ENCODE measurements at regions not wholly inside any gene's neighbourhood (a gene's known extent, or its start where the extent isn't known, plus 50 kb on each side); places are given as distances from the start of the nearest gene placed in this dataset.
"Not testable (repeated sequence)": the region's sequence is repeated elsewhere in the genome, so short reads cannot be mapped to it uniquely, and the experiment has no call there.

DNA sequence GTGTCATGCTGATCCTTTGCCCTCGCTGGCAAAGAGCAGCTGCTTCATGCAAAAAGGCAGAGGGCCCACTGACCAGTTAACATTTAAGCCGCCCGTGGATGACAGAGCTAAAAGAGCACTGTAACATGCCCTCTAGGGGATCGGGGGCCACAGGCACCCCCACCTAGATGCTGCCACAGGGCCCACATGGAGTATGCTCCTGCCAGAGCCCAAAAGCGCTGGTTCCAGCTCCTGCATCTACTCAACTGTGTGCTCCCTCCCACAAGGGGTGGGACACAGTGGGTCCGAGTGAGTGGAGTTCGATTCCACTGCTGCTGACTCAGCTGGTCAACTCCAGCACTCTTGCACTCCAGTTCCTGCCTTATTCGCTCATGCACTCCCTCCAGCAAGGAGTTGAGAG lies 199.8 kb upstream of the CNTNAP2 start:
- DNase-seq = no peak

DNA sequence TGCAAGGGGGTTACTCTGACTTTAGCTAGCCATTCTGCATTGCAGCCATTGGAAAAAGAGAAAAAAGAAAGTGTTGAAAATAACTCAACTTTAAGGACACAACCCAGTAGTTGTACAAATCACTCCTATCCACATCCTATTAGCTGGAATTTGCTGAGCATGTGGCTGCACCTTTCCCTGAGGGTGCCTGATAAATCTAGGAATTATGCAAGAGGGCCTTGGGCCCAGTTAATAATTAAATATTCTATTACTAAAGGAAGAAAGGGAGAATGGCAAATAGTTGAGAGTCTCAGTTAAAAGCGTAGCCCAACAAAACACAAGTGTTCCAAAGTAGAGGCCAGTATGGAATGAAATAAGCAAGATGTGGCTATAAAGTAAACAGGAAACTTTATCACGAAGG lies 200.9 kb upstream of the CNTNAP2 start:
- no peak for DNase-seq

DNA sequence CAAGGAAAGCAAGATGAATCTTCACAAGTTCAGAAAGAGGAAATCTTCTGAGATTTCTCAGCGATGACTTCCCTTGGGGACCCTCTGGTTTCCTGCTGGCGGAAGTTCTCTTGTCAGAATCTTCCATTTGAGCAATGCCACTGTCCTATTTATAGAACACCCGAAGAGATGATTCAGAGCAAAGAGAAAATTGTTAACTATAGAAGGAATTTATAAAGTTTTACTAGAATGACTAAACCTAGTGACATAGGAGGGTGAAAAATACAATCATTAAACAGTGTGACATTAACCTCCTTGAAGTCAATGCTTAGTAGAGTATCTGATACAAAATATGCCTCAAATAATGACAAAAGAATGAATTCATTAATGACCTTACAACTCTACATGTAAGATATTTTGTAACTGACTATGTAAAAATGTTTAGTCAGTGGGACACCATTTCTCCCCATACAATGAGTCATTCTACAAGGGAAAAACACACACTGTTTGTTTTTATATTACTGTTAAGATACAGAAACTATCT lies 206.5 kb upstream of the CNTNAP2 start:
- peak; percentile 74 for DNase-seq

DNA sequence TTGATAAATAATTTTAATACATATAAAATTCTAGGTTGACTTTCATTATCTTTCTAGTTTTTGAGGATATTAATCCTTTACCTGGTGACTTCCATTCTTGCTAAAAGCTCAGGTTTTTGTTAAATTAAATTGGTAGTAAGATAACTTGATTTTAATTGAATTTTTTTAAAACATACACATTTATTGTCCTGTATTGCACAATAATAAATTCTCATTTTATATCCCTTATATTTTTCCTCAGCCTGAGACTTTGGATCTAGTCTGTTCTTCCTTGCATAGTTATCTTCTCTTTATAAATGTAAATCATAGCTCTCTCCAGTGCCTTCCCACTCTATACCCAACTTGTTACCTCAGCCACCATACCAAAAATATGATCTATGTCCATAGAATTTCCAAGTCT lies 212.9 kb upstream of the CNTNAP2 start:
- DNase-seq = no peak

DNA sequence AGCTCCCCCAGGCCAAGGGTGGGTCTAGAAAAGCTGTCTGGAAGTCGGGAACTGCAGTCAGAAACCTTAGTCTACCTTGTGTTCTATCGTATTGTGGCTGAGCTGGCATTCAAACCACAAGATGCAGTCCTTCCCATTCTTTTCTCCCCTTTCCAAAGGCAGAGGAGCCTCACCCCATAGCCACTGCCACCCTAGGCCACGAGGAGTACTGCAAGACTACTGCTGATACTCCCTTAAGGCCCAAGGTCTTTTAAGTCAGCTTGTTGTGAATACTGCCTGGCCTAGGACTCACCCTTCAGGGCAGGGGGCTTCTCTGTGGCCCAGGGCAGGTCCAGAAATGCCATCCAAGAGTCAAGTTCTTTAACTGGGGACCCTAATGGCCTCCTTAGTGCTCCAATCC lies 214.5 kb upstream of the CNTNAP2 start:
- DNase-seq = no peak

DNA sequence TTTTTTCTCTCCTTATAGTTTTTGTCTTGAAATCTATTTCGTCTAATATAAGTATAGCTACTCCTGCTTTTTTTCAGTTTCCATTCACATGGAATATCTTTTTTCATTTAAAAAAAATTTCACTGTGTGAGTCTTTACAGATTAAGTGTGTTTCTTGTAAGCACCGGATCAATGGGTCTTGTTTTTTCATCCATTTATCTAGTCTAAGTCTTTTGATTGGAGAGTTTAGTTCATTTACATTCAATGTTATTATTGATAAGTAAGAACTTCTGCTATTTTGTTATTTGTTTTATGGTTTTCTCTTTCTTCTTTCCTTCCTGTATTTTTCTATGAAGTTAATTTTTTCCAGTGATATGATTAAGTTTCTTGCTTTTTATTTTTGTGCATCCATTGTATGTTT lies 216.7 kb upstream of the CNTNAP2 start:
- no peak for DNase-seq

DNA sequence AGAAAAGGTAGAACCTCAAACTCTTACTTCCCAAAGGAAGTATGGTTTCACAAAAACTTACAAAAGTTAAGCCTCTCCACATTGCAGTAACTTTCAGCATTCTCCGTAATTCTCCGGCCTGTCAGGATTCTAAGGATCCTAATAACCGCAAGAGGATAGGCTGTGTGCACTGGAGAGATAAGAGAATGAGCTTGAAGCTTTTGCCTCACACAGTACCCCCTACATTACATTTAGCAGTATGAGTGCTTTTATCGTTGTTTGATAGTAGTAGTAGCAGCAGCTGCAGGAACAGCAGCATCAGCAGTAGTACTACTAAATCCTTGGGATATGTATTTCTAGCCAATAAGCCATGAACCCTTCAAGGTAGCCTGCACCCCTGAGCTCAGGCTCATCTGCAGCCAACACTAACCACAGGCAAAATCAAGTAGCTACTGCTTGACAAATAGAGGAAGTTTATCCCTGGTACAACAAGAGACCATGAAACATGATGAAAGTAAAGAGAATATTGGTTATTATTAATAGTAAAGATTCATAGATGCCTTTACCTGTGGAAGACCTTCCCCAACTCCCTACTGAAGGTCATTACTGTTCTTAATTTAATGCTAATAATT lies 222.6 kb upstream of the CNTNAP2 start:
- no peak for DNase-seq

DNA sequence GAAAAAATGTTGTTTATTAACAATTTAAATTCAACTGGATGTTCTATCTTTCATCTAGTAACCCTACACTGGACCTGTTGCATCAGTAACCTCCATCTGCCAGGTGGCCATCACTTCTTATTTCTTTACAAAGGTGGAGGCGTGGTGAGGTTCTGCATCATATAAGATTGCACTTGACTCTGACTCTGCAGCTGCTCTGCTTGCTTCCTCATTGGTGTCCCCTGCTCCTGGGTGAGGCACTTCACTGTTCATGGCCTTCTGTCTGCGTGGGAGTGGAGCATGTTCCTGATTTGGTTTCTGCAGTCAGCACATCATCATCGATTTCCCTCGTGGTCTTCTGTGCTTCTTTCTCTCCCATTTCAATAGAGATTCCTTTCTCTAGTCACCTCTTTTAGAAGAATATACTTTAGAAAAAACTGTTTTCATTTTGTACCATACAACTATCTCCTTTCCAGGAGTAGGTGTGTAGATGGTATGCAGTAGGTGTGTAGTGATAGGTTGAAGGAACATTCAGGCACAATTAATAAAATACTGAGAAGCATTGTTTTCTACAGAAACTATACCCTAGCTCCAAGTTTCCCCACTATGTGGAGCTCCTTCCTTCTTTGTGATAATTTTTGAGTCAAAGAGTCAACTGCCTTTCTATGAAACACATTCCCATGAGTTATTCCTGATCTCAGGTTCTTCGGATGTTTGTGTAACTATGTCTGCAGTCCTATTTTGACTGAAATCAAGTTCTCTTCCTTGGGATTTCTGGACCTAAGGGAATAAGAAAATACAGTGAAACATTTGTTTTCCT lies 231.7 kb upstream of the CNTNAP2 start:
- DNase-seq = no peak

DNA sequence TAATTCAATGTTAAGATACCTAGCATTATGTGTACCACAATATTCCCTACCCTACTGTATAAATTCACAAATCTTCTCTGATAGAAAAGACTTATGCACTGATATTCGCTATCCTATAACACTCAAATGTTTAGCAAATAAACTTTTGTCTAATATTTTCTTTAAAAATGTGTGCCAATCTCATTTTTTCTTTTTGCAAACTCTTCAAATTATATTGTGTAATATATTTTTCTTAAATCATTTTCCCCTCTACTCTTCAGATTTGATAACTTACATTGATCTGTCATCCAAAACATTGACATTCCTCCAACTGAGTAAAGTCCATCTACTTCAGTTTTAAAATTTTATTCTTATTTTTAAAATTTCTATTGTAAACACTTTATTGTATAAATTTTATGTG lies 240.2 kb upstream of the CNTNAP2 start:
- no peak for DNase-seq

DNA sequence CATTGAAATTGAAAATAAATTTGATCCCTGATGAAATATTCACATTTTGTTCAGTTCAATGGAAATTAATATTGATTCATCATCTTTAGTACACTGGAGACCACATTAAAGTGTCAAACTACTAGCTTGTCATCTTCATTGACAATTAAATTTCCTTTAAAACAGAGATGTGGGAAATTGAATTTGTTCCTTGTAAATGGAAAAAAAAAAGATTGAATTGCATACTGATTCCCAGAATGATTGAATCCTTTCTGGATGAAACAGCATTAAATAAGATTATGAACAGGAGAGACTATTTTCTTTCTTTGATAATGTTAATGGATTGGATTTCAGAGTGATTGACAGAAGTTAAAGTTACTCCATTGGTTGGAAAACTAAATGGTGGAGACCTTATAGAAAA lies 241.3 kb upstream of the CNTNAP2 start:
- no peak for DNase-seq

DNA sequence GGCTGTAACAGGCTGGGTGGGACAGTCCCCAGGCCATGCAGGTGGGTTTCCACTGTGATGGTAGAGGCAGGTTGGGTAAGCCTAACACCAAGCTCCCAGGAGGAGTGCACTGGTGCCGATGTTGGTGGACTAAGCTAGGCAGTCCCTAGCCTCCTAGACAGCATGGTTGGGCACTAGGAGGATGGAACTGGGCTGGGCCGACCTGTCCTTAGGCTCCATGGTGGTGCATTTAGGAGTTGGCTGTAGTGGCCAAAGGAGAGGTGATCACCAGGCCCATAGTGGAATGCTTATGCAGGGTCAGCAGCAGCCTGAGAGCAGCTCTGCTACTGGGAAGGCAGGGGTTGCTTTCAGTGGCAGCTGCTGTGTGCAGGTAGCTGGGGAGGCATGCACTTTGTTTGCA lies 247.7 kb upstream of the CNTNAP2 start:
- DNase-seq = no peak

DNA sequence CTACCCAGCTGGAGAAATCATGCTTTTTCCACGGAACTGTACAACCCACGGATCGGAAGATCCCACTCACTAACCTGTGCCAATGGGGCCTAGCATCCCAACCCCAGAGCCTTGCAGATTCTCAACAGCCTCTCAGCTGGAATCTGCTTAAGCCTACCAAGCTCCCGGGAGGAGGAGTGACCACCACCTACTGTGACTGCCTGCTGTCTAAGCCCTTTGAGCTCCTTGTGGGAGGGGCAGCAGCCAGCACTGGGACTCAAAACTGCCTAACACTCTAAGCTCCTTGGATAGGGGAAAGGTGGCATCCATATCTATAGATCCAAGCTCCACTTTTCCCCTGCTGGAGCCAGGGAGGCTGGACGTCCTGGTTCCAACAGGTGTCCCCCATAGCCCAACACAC lies 254.4 kb upstream of the CNTNAP2 start:
- no peak for DNase-seq

DNA sequence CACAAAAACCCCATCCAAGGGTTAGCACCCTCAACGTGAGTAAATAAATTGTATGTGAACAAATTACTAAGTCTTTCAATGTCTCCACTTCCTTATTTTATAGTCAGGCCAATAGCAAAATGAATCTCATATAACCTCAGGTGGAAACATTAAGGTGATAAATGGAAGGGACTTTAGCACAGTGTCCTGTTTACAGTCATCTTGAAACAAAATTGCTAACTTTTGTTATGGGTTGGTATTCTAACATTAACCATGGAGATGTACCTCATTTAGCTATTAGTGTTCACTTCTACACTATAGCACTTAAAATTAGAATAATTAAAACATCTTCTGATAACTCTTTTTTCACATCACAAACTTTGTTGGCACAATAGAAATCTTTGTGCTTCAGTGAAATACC lies 255.8 kb upstream of the CNTNAP2 start:
- no peak for DNase-seq

DNA sequence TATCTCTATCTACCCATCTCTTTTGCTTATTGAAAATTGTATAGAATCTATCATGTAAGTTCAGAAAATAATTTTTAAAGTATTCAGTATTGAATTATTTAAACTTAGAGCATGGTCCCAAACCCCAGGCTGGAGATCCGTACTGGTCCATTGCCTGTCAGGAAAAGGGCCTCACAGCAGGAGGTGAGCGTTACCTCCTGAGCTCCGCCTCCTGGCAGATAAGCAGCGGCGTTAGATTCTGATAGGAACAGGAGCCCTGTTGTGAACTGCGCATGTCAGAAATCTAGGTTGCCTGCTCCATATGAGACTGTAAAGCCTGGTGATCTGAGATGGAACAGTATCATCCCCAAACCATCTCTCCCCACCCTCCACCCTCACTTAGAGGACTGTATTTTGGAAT lies 266.0 kb upstream of the CNTNAP2 start:
- no peak for DNase-seq

DNA sequence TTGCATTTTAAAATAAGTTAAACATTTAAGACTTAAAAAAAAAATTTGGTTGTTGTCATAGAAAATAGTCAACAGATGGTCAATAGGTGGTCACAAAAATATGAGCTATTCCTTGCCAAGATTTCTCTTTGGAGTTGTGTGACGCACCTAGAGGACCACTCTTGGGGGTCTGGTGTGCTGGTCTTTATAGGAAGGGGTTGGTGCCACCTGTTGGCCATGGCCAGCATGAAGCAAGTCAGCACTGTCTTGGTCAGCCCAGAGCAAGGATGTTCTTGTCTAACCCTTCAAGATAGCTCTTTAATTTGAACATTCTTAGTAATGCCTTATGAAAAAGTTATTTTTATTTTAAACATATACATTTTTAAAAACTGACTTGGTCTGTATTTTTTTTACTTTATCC lies 267.9 kb upstream of the CNTNAP2 start:
- DNase-seq = peak; percentile 3

DNA sequence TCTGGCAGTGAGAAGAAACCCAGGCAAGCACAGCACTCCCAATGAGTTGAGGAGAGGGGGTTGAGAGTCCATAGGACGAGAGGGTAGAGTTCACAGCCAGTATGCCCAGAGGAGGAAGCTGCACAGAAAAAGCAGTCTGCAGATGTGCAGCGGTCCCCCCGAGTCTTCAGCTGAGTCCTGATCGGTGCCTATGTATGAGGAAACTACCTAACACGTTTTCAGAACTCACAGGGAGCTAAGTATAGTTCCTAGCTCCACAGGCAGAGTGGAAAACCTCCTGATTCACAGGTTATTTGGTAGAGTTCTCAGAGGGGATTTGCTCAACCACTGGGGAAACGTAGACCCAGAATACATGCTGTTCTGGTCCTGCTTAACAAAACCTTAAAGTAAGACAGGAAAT lies 271.3 kb upstream of the CNTNAP2 start:
- DNase-seq = no peak

DNA sequence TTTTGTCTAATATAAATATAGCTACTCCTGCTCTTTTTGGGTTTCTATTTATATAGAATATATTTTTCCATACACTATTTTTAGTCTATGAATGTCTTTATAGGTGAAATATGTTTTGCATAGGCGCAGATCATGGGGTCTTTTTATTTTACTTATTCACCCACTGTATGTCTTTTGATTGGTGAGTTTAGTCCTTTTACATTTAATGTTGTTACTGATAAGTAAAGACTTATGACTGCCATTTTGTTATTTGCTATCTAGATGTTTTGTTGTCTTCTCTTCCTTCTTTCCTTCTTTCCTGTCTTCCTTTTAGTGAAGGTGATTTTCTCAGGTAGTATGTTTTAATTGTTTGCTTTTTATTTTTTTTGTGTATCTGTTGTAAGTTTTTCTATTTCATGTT lies 276.8 kb upstream of the CNTNAP2 start:
- no peak for DNase-seq

DNA sequence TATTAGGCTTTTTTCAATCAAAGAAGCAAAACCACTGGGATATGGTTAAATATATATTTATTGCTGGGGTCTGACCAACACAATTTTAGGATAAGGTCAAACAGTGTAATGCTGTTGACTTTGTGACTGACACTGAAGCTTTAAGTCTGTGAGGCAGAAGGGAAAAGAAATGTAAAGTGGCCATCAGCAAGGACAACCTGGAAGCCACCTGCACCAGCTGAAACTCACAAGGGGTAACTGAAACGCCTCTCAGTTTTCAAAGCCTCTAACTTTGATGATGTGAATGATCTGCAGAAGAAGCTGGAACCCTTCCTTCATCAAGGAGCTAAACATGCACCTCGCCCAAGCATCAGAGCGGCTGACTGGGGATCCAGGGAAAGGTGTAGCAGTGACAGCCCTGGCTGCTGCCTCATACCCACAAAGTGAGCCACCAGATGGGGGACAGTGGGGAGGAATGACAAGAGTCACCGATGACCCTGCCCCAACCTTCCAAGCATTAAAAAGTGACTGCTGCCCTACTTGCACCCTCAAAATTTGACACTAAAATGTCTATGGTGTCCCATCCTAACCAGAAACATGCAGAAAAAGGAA lies 284.9 kb upstream of the CNTNAP2 start:
- DNase-seq = no peak

DNA sequence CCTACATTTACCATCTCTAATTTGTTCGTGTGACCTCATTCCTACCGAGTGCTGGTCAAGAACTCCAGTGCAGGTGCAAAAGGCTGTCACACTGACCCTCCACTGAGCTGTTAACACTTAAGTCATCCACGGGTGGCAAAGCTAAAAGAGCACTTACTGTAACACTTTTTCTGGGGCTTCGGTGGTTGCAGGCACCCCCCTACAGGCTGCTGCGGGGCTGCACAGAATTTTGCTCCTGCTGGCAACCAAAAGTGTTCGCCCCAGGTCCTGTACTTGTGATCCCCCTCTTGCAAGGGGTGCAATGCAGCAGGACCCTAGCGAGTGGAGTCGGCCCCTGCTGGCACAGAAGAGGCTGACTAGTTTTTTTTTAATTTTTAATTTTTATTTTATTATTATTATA lies 298.9 kb upstream of the CNTNAP2 start:
- DNase-seq = no peak

DNA sequence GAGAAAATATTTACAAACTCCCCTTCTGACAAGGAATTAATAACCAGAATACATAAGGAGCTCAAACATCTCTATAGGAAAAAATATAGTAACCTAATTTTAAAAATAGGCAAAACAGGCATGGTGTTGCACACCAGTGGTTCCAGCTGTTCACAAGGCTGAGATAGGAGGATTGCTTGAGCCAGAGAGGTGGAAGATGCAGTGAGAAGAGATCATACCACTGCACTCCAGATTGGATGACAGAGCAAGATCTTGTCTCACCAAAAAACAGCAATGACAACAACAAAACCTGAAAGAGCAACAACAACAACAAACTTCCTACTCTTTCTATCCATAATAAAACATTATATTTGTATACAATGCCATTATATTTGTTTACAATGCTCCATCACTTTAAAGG lies 304.4 kb upstream of the CNTNAP2 start:
- DNase-seq = no peak

DNA sequence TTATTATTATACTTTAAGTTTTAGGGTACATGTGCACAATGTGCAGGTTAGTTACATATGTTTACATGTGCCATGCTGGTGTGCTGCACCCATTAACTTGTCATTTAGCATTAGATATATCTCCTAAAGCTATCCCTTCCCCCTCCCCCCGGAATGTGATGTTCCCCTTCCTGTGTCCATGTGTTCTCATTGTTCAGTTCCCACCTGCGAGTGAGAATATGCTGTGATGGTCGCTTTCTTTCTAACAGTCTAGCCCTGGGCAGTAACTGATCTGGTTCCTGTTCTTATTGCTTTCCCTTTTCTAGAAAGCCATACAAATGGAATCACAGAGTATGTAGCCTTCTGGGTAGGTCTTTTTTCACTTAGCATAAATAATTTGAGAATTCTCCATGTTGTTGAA lies 311.1 kb upstream of the CNTNAP2 start:
- not testable (repeated sequence) for DNase-seq

DNA sequence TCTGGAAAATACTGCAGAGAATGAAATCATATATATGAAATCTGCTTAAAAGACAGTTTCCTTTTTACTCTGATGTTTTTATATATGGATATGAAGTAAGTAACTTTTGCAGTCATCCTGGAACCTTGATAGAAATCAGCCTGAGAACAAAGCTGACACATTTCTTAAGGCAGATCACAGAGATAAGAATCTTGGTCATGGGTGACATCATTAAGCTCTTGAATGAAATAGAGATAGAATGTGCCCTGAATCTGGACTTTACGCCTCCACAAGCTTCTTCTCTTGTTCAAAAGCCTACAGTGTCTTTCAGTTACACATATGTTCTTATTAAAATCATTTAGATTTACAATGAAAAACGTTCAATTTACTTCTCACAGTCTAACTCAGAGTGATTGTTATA lies 319.1 kb upstream of the CNTNAP2 start:
- no peak for DNase-seq

DNA sequence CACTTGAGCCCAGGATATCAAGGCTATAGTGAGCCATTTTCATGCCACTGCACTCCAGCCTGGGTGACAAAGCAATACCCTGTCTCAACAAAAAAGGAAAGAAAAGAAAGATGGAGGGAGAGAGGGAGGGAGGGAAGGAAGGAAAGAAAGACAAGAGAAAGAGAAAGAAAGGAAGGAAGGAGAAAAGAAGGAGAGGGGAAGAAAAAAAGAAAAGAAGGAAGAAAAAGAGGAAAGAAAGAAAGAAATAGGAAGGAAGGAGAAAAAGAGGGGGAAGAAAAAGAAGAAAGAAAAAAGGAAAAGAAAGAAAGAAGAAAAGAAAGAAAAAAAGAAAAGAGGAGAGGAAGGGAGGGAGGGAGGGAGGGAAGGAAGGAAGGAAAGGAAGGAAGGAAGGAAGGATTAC lies 321.5 kb upstream of the CNTNAP2 start:
- no peak for DNase-seq
